ENCODE measurements at regions not wholly inside any gene's neighbourhood (a gene's known extent, or its start where the extent isn't known, plus 50 kb on each side); places are given as distances from the start of the nearest gene placed in this dataset.

DNA sequence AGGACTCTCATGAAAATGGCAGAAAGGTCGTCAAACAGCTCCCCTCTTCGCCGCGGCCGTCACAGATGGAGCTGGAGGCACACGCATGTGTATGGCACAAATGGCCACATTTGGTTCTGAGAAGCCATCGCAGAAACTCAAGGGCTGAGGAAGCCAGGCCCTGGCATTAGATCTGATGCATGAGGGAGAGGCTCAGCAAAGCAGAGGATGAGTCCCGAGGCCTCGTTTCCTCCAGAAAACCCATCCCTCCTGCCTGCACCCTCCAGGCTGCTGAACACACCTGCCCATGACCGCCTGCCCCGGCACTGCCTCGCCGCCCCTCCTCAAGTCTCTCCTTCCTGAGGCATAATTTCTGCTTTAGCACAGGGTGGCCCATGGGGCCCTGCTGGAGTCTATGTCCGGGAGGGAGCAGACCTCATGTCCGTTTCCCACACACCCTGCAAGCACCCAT is 240.3 kb downstream of the DLL1 start:
- TF ChIP-seq, protein P1, sequence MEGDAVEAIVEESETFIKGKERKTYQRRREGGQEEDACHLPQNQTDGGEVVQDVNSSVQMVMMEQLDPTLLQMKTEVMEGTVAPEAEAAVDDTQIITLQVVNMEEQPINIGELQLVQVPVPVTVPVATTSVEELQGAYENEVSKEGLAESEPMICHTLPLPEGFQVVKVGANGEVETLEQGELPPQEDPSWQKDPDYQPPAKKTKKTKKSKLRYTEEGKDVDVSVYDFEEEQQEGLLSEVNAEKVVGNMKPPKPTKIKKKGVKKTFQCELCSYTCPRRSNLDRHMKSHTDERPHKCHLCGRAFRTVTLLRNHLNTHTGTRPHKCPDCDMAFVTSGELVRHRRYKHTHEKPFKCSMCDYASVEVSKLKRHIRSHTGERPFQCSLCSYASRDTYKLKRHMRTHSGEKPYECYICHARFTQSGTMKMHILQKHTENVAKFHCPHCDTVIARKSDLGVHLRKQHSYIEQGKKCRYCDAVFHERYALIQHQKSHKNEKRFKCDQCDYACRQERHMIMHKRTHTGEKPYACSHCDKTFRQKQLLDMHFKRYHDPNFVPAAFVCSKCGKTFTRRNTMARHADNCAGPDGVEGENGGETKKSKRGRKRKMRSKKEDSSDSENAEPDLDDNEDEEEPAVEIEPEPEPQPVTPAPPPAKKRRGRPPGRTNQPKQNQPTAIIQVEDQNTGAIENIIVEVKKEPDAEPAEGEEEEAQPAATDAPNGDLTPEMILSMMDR (conservative IDR thresholded peaks at IDR 0.05; ENCODE audit: low read depth, low read length): no peak
- TF ChIP-seq EZH2 (IDR thresholded peaks at IDR 0.05; ENCODE audit: borderline replicate concordance, low read depth, low read length, poor library complexity, severe bottlenecking): no peak

DNA sequence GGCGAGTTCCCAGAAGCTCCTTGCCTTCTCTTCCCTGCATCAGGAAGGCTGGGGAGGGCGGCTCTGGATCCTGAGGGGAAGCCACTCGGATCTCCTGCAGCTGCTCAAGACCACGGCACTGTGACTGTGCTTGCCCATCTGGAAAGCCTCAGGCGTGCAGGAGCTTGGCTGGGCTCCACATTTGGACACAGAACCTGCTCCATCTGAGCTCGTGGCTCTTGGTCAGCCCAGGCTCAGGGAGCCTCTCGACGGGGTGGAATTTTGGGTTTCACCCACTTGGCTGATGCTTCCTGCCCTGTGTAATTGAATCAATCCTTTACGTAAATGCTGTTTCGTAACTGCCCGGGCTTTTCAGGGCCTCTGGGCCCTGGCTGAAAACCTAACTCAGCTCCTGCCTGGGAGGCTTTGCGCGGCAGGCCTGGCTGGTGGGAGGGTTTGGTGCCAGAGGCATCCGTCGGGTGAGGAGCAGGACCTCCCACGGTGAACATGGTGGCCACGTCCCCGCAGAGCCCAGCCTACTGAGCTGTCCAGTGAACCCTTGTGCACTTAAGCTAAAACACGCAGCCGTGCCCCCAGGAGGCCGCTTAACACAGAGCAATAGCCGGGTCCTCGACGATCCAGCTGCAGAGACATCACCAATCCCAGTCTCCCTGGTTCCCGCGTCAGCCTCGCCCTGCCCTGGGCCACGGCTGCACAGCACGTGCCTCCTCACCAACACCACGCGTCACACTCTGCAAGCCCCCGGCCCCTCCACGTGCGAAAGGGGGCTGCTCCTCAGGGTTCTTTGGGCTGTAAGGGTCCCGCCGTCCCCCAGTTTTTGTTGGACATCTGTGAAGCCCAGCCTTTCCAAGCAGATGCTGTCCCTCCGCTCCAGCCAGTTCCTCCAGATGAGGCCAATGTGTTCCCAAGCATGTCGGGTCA is 241.0 kb downstream of the DLL1 start:
- Histone ChIP-seq H3K36me3 (ENCODE audit: insufficient read depth, low read length, poor library complexity, severe bottlenecking) (no peaks in the 10 kb centered on the region), H3K4me3 (ENCODE audit: low read depth, low read length, poor library complexity, severe bottlenecking) (no peak overlapping the region), H3K27me3 (replicated peaks; ENCODE audit: insufficient read depth, low read depth, low read length, poor library complexity) (peaks cover 4% of the 10 kb centered on the region), H3K4me1 (ENCODE audit: insufficient read depth, low read length, poor library complexity, severe bottlenecking) (no peaks in the 10 kb centered on the region), H3K27ac (ENCODE audit: low read depth, low read length, poor library complexity, severe bottlenecking) (no peak overlapping the region), H3K9me3 (ENCODE audit: low read depth, low read length, poor library complexity, severe bottlenecking) (no peaks in the 10 kb centered on the region)
- POLR2A ChIA-PET (ENCODE audit: low non-redundant PET): no interaction called here
- no peak for TF ChIP-seq EZH2 (IDR thresholded peaks at IDR 0.05; ENCODE audit: borderline replicate concordance, low read depth, low read length, poor library complexity, severe bottlenecking)
- TF ChIP-seq, protein P1 (conservative IDR thresholded peaks at IDR 0.05; ENCODE audit: low read depth, low read length): no peak
- CTCF ChIA-PET: no interaction called here
- intact Hi-C loops (cut with micrococcal nuclease; ENCODE audit: unreplicated experiment): no loop called here
- DNase-seq (ENCODE audit: low spot score): no peak
- BruUV-seq (replicated peaks): no TSS peak

More for the DNA sequence above, 240.3 kb downstream of the DLL1 start:
- no TSS peak for BruUV-seq (replicated peaks)
- Histone ChIP-seq H3K4me1 (ENCODE audit: insufficient read depth, low read length, poor library complexity, severe bottlenecking) (no peaks in the 10 kb centered on the region), H3K9me3 (ENCODE audit: low read depth, low read length, poor library complexity, severe bottlenecking) (no peaks in the 10 kb centered on the region), H3K4me3 (ENCODE audit: low read depth, low read length, poor library complexity, severe bottlenecking) (no peak overlapping the region), H3K27me3 (replicated peaks; ENCODE audit: insufficient read depth, low read depth, low read length, poor library complexity) (peaks cover 4% of the 10 kb centered on the region), H3K27ac (ENCODE audit: low read depth, low read length, poor library complexity, severe bottlenecking) (no peak overlapping the region), H3K36me3 (ENCODE audit: insufficient read depth, low read length, poor library complexity, severe bottlenecking) (no peaks in the 10 kb centered on the region)
- intact Hi-C loops (cut with micrococcal nuclease; ENCODE audit: unreplicated experiment): no loop called here
- POLR2A ChIA-PET (ENCODE audit: low non-redundant PET): no interaction called here
- DNase-seq (ENCODE audit: low spot score): no peak
- CTCF ChIA-PET: no interaction called here

DNA sequence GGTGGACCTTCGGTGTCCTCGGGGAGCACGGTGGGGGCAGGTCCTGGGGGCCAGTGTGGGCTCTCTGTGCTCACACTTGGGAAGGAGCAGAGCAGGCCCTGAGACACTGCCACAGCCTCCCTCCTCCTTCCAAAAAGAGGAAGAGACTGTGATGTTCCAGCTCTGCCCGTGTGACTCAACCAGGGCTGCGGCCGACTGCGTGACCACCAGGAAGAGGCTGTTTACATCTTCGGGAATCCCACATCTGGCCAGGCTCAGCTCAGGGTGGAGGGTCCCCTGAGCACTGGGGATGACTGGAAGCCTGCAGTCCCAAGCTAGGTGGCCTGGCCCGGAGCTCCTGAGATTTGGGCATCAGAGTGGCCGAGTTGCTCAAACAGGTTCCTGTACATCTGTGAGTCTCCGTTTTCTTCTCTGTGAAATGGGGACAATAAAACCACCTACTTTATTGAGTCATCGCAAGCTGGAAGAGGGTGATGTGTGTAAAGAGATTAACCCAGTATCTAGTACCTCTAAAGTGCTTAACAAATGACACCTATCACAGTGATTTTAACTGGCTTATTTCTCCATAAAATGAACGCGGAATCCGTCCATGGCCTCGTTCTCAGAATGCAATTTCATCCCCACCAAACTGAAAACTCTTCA is 242.1 kb downstream of the DLL1 start:
- no peaks in the 10 kb centered on the region for H3K9me3 ChIP-seq (ENCODE audit: low read depth, low read length, poor library complexity, severe bottlenecking)
- CTCF ChIA-PET: no interaction called here
- no peaks in the 10 kb centered on the region for H3K36me3 ChIP-seq (ENCODE audit: insufficient read depth, low read length, poor library complexity, severe bottlenecking)
- no peak for DNase-seq (ENCODE audit: low spot score)
- TF ChIP-seq, protein P1 (conservative IDR thresholded peaks at IDR 0.05; ENCODE audit: low read depth, low read length): no peak
- no peak for TF ChIP-seq EZH2 (IDR thresholded peaks at IDR 0.05; ENCODE audit: borderline replicate concordance, low read depth, low read length, poor library complexity, severe bottlenecking)
- no peak overlapping the region for H3K27ac ChIP-seq (ENCODE audit: low read depth, low read length, poor library complexity, severe bottlenecking)
- no TSS peak for BruUV-seq (replicated peaks)
- peaks cover 4% of the 10 kb centered on the region for H3K27me3 ChIP-seq (replicated peaks; ENCODE audit: insufficient read depth, low read depth, low read length, poor library complexity)
- POLR2A ChIA-PET (ENCODE audit: low non-redundant PET): no interaction called here
- no peak overlapping the region for H3K4me3 ChIP-seq (ENCODE audit: low read depth, low read length, poor library complexity, severe bottlenecking)
- intact Hi-C loops (cut with micrococcal nuclease; ENCODE audit: unreplicated experiment): no loop called here
- no peaks in the 10 kb centered on the region for H3K4me1 ChIP-seq (ENCODE audit: insufficient read depth, low read length, poor library complexity, severe bottlenecking)
